ENCODE measurements at regions not wholly inside any gene's neighbourhood (a gene's known extent, or its start where the extent isn't known, plus 50 kb on each side); places are given as distances from the start of the nearest gene placed in this dataset.

- no peaks in the 10 kb centered on the region for H3K36me3 ChIP-seq (ENCODE audit: insufficient read depth)
- H3K79me2 ChIP-seq (ENCODE audit: insufficient read depth, low read depth), result no peaks in the 10 kb centered on the region
- H2AFZ ChIP-seq (ENCODE audit: low read depth), result no peak overlapping the region
- TF ChIP-seq CTCF (conservative IDR thresholded peaks at IDR 0.05; ENCODE audit: low read depth, low read length), result no peak
- no peaks in the 10 kb centered on the region for H3K4me1 ChIP-seq (ENCODE audit: low read depth, poor library complexity, severe bottlenecking)
- H4K20me1 ChIP-seq (ENCODE audit: insufficient read depth), result no peaks in the 10 kb centered on the region
- H3K4me3 ChIP-seq (IDR thresholded peaks at IDR 0.05; ENCODE audit: insufficient read depth, low read depth, low read length), result no peak overlapping the region
- no peak overlapping the region for H3K9ac ChIP-seq
- no peaks in the 10 kb centered on the region for H3K27me3 ChIP-seq (ENCODE audit: insufficient read depth, low read depth)
- H3K27ac ChIP-seq, result no peak overlapping the region
- H3K4me2 ChIP-seq, result no peak overlapping the region
Measured at GRCh38 chr13:105960326-105960725, 575.1 kb downstream of the EFNB2 start.

- Histone ChIP-seq H3K36me3 (ENCODE audit: insufficient read depth) (no peaks in the 10 kb centered on the region), H3K4me3 (IDR thresholded peaks at IDR 0.05; ENCODE audit: insufficient read depth, low read depth, low read length) (no peak overlapping the region), H3K79me2 (ENCODE audit: insufficient read depth, low read depth) (no peaks in the 10 kb centered on the region), H4K20me1 (ENCODE audit: insufficient read depth) (no peaks in the 10 kb centered on the region), H3K9ac (no peak overlapping the region), H3K4me1 (ENCODE audit: low read depth, poor library complexity, severe bottlenecking) (no peaks in the 10 kb centered on the region), H3K27ac (no peak overlapping the region), H3K4me2 (no peak overlapping the region), H2AFZ (ENCODE audit: low read depth) (no peak overlapping the region), H3K27me3 (ENCODE audit: insufficient read depth, low read depth) (no peaks in the 10 kb centered on the region)
- TF ChIP-seq CTCF (conservative IDR thresholded peaks at IDR 0.05; ENCODE audit: low read depth, low read length), result no peak
Measured at GRCh38 chr13:105959876-105960275, 575.6 kb downstream of the EFNB2 start.

- H3K36me3 ChIP-seq (ENCODE audit: insufficient read depth), result no peaks in the 10 kb centered on the region
- TF ChIP-seq CTCF (conservative IDR thresholded peaks at IDR 0.05; ENCODE audit: low read depth, low read length), result no peak
- H3K4me3 ChIP-seq (IDR thresholded peaks at IDR 0.05; ENCODE audit: insufficient read depth, low read depth, low read length), result no peak overlapping the region
- H3K27ac ChIP-seq, result no peak overlapping the region
- no peak overlapping the region for H3K4me2 ChIP-seq
- H3K9ac ChIP-seq, result no peak overlapping the region
- no peaks in the 10 kb centered on the region for H3K4me1 ChIP-seq (ENCODE audit: low read depth, poor library complexity, severe bottlenecking)
- H2AFZ ChIP-seq (ENCODE audit: low read depth), result no peak overlapping the region
- no peaks in the 10 kb centered on the region for H3K79me2 ChIP-seq (ENCODE audit: insufficient read depth, low read depth)
- H4K20me1 ChIP-seq (ENCODE audit: insufficient read depth), result no peaks in the 10 kb centered on the region
- no peaks in the 10 kb centered on the region for H3K27me3 ChIP-seq (ENCODE audit: insufficient read depth, low read depth)
Measured at GRCh38 chr13:105957769-105958438, 577.6 kb downstream of the EFNB2 start.

- H2AFZ ChIP-seq (ENCODE audit: low read depth), result no peak overlapping the region
- H3K4me2 ChIP-seq, result no peak overlapping the region
- H3K27ac ChIP-seq, result no peak overlapping the region
- H3K4me1 ChIP-seq (ENCODE audit: low read depth, poor library complexity, severe bottlenecking), result no peaks in the 10 kb centered on the region
- H3K4me3 ChIP-seq (IDR thresholded peaks at IDR 0.05; ENCODE audit: insufficient read depth, low read depth, low read length), result no peak overlapping the region
- H3K9ac ChIP-seq, result no peak overlapping the region
- no peak for TF ChIP-seq CTCF (conservative IDR thresholded peaks at IDR 0.05; ENCODE audit: low read depth, low read length)
- H3K36me3 ChIP-seq (ENCODE audit: insufficient read depth), result no peaks in the 10 kb centered on the region
- H3K79me2 ChIP-seq (ENCODE audit: insufficient read depth, low read depth), result no peaks in the 10 kb centered on the region
- no peaks in the 10 kb centered on the region for H3K27me3 ChIP-seq (ENCODE audit: insufficient read depth, low read depth)
- H4K20me1 ChIP-seq (ENCODE audit: insufficient read depth), result no peaks in the 10 kb centered on the region
Measured at GRCh38 chr13:105956921-105957320, 578.5 kb downstream of the EFNB2 start.

Data from KMS-11 (cell line).